ENCODE measurements at regions not wholly inside any gene's neighbourhood (a gene's known extent, or its start where the extent isn't known, plus 50 kb on each side); places are given as distances from the start of the nearest gene placed in this dataset.
"Not testable (repeated sequence)": the region's sequence is repeated elsewhere in the genome, so short reads cannot be mapped to it uniquely, and the experiment has no call there.

GRCh38 chr1:146376708-146377496 is 148.1 kb upstream of the NOTCH2NLA start:
- DNase-seq (ENCODE audit: extremely low read depth, low read depth, low spot score), result peak; percentile 89

GRCh38 chr1:146376309-146376707 is 147.5 kb upstream of the NOTCH2NLA start:
- not testable (repeated sequence) for DNase-seq (ENCODE audit: extremely low read depth, low read depth, low spot score)

GRCh38 chr1:146375108-146375507 is 146.3 kb upstream of the NOTCH2NLA start:
- not testable (repeated sequence) for DNase-seq (ENCODE audit: extremely low read depth, low read depth, low spot score)

GRCh38 chr1:146369940-146370339 is 141.1 kb upstream of the NOTCH2NLA start:
- DNase-seq (ENCODE audit: extremely low read depth, low read depth, low spot score), result not testable (repeated sequence)

- DNase-seq (ENCODE audit: extremely low read depth, low read depth, low spot score), result not testable (repeated sequence)
Observed at GRCh38 chr1:146355373-146355772, 126.6 kb upstream of the NOTCH2NLA start.

GRCh38 chr1:146326863-146327262 is 98.0 kb upstream of the NOTCH2NLA start:
- not testable (repeated sequence) for DNase-seq (ENCODE audit: extremely low read depth, low read depth, low spot score)

- DNase-seq (ENCODE audit: extremely low read depth, low read depth, low spot score), result not testable (repeated sequence)
Observed at GRCh38 chr1:146324463-146324862, 95.6 kb upstream of the NOTCH2NLA start.

- DNase-seq (ENCODE audit: extremely low read depth, low read depth, low spot score), result not testable (repeated sequence)
Observed at GRCh38 chr1:146323302-146323701, 94.5 kb upstream of the NOTCH2NLA start.

- DNase-seq (ENCODE audit: extremely low read depth, low read depth, low spot score), result not testable (repeated sequence)
Observed at GRCh38 chr1:146322893-146323292, 94.1 kb upstream of the NOTCH2NLA start.

GRCh38 chr1:146318715-146319114 is 89.9 kb upstream of the NOTCH2NLA start:
- DNase-seq (ENCODE audit: extremely low read depth, low read depth, low spot score), result not testable (repeated sequence)

GRCh38 chr1:146317785-146318184 is 89.0 kb upstream of the NOTCH2NLA start:
- not testable (repeated sequence) for DNase-seq (ENCODE audit: extremely low read depth, low read depth, low spot score)

GRCh38 chr1:146314449-146315246 is 85.8 kb upstream of the NOTCH2NLA start:
- DNase-seq (ENCODE audit: extremely low read depth, low read depth, low spot score), result not testable (repeated sequence)

GRCh38 chr1:146310579-146310978 is 81.8 kb upstream of the NOTCH2NLA start:
- not testable (repeated sequence) for DNase-seq (ENCODE audit: extremely low read depth, low read depth, low spot score)

- DNase-seq (ENCODE audit: extremely low read depth, low read depth, low spot score), result not testable (repeated sequence)
Observed at GRCh38 chr1:146309427-146309826, 80.6 kb upstream of the NOTCH2NLA start.

GRCh38 chr1:146308892-146309291 is 80.1 kb upstream of the NOTCH2NLA start:
- not testable (repeated sequence) for DNase-seq (ENCODE audit: extremely low read depth, low read depth, low spot score)

GRCh38 chr1:146308152-146308551 is 79.3 kb upstream of the NOTCH2NLA start:
- DNase-seq (ENCODE audit: extremely low read depth, low read depth, low spot score), result not testable (repeated sequence)

- not testable (repeated sequence) for DNase-seq (ENCODE audit: extremely low read depth, low read depth, low spot score)
Observed at GRCh38 chr1:146307632-146308031, 78.8 kb upstream of the NOTCH2NLA start.

- DNase-seq (ENCODE audit: extremely low read depth, low read depth, low spot score), result not testable (repeated sequence)
Observed at GRCh38 chr1:146306651-146307050, 77.8 kb upstream of the NOTCH2NLA start.

GRCh38 chr1:146305442-146305841 is 76.6 kb upstream of the NOTCH2NLA start:
- not testable (repeated sequence) for DNase-seq (ENCODE audit: extremely low read depth, low read depth, low spot score)

- DNase-seq (ENCODE audit: extremely low read depth, low read depth, low spot score), result not testable (repeated sequence)
Observed at GRCh38 chr1:146298575-146298897, 69.7 kb upstream of the NOTCH2NLA start.

- not testable (repeated sequence) for DNase-seq (ENCODE audit: extremely low read depth, low read depth, low spot score)
Observed at GRCh38 chr1:146297781-146298574, 69.2 kb upstream of the NOTCH2NLA start.
